C1 segment of cervical spinal cord (tissue), 14 donors: ENCODE measurements at regions not wholly inside any gene's neighbourhood (a gene's known extent, or its start where the extent isn't known, plus 50 kb on each side); places are given as distances from the start of the nearest gene placed in this dataset.
"Not testable (repeated sequence)": the region's sequence is repeated elsewhere in the genome, so short reads cannot be mapped to it uniquely, and the experiment has no call there.

Source experiments
- DNase-seq, 14 donors: peaks; one replicate each; lab custom pipeline; 2025; lab: John Stamatoyannopoulos, UW

- no peak for DNase-seq
These were observed 221.0 kb upstream of the MMADHC start for GRCh38 chr2:149808556-149808955.

DNA sequence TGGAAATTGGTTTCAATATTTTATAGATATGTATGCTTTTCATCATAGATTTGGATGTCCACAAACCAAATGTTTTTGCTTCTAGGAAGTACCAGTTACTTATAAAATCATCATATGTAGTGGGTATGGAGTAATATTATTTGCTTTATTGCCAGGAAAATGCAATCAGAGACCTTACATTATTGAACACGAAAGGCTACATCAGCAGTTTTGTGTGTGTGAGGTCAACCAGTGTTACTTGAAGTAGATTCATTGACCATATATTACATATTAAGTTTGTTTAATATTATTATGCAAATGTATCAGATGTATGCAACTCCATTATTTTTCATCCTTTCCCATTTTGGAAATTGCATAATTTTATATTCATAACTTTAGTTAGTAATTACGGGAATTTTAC is 219.1 kb upstream of the MMADHC start:
- DNase-seq: no peak

DNA sequence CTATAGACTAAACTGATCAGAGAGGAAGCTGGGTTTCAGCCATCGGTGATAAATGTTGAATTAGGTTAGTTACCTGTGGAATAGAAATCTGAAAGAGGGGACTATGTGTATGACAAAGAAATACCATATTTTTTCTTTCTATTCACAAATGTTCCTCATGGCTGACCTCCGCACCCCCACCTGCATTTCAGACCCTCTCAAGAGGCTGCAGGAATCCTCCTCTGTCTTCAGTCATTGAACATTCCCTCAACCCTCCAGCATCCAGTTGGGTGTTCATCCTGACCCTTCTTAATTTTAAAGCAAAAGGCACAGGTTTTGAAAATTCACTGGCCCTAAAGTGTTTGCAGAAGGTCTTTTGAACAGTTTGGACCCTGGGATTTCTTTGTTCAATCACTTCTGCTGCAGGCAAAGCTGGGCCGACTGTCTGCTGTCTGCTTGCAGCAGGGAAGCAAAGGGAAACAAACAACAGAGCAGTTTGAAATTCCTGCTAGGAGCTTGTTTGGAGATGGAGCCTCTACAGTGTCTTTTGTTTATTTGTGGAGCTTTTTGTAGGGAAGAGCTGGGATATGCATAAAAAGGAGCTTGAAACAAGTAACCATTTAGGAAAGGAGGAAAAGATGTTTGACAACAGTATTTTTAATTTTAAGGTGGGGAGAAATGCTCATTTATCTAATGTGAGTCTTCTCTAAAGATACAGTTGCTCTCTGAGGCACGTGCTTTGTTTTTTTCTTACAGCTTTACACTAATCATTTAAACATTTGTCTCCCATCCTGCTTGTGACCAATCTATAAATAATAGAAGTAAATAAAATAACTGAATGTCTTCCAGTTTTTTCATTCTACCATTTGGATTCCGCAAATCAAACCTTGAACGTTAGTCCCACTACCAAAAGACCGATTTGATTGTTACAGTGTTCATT is 213.3 kb upstream of the MMADHC start:
- DNase-seq: no peak

DNA sequence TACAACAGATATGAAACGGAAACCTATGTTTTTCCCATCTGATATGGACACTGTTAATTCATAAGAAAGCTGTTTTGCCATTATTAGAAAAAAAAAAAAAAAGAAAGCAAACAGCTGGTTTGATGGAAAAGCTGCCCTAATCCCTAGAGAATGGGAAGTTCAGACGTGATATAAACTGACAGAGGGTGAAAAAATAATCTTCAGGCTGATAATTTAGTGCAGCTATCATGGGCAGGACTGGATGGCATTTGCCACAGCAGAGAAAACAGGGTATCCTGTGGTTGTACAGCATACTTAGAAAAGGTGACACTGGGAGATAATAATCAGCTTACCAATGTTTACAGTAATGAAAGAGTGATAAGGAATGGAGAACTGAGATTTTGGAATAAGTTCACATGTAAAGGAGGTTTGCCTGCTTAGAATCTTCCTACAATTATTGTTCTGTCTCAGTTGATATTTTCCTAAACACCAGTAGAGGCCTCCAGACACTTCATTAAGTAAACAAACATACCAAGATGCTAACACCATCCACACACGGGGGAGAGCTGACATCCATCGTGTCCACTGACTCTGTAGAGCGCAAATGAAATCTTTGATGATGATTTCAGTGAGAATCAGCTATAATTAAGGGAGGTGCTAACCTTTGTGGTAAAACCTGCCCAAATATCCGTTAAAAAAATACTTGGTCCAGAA is 211.6 kb upstream of the MMADHC start:
- DNase-seq: peak in 2 of 14 donors; percentile 6

DNA sequence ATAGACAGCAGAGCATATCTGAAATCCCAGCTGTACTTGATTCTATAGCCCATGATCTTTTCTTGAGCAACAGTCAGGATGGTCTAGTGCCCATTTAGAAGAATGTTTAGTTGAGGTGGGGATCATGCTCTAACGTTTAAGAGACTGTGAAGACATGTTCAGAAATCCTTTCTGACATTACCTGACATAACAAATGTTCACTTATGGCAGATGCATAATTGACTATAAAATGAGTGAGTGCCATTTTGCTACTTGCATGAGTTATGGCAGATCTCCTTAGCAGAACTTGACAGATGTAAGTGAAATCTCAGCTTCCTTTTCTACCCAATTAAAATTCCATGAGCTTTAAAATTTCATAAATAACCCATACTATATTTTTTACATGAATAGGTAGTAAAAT is 209.5 kb upstream of the MMADHC start:
- DNase-seq: no peak

DNA sequence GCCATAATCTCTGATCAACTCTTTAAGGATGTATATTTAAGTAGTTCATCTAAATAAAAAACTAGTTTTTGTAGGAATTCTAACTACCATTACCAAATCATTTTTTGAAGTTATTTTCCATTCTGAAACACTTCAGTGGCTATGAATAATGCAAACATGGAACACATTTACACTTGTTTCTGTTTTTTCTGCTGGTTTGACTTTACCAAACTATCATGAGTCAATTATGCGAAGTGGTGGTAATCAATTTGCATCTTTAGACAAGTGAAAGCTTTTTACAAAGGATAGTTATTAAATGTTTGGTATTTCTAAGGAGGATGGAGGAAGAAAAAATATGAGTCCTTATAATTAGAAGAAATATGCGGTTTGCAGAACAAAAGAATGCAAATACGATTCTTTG is 202.0 kb upstream of the MMADHC start:
- no peak for DNase-seq

DNA sequence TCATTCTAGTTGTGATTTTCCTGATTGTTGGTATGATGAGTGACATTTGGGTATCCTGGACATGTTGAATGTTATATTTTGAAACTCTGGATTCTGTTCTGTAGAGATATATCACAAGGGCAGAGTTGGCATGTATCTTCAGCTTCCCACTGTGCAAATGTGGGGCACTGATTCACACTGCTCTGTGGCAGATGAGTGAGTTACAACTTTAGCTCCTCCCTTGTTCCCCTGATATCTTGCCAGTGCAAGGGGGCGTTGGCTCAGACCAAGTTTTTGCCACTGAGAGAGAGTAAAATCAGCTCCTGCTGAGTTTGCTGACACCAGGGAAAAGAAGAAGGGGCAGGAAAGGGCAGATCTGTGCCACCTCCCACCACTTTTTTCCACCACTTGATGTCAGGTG is 199.6 kb upstream of the MMADHC start:
- DNase-seq: no peak

DNA sequence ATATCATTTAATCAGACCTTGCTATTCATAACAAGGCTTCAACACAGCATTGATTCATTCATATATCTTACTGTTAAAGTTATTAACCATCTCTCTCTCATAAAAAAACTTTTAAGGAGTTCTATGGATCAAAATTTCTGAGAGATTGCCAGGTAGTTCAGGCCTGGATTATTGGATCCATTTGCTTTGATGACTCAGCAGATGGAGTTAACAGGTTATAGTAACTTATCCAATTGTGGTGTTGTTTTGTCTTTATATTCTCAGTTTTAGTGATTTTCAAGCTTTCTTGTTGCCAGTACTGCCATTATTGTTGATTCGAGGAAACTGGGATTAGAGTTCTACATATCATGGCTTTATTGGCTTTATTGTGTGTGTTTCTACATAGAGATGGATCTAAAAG is 195.7 kb upstream of the MMADHC start:
- no peak for DNase-seq

- no peak for DNase-seq
These were observed 195.0 kb upstream of the MMADHC start for GRCh38 chr2:149782572-149782971.

DNA sequence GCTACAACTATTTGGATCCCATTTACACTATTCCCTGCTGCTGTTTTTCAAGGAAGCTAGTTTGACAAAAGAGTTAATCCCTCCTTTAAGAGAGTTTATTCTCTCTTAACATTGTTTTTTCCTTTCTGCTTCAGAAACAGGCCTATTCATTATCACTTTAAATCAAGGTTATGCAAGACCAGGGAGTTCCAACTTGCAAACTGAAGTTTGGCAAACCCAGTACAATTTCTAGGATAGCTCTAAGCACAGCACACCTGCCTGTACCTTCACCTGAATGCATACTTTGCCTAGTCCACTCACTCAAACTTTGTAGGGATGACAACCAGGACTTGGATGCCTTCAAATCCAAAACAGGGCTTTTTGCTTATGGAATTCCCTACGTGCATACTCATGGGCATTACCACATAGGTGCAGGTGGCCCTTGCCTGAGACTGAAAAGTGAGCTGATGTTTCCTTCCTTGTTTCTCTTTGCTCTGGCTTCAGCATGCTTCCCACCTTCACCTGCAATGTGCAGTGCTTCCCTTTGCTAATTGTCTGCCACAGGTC is 193.8 kb upstream of the MMADHC start:
- no peak for DNase-seq

GRCh38 chr2:149773006-149773405 is 185.4 kb upstream of the MMADHC start:
- no peak for DNase-seq

- DNase-seq: no peak
These were observed 180.8 kb upstream of the MMADHC start for GRCh38 chr2:149768320-149768799.

GRCh38 chr2:149767516-149767974 is 180.0 kb upstream of the MMADHC start:
- no peak for DNase-seq

DNA sequence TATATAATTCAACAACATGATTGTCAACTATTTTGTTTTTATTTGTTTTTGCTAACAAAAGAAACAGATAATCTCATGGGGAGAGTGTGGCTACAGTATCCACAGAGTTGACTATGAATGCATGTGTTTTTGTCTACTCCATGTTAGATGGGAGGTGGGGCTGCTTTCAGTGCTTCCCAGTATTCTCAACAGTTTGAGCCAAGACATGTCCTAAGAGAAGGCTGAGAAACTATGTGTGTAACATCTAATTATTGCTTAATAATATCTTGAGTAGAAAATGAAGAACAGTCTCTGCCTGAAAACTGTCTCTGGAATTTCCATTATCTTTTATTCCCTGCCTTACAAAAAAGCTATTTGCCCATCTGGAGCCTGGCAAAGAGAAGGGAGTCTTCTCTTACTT is 178.8 kb upstream of the MMADHC start:
- DNase-seq: no peak

DNA sequence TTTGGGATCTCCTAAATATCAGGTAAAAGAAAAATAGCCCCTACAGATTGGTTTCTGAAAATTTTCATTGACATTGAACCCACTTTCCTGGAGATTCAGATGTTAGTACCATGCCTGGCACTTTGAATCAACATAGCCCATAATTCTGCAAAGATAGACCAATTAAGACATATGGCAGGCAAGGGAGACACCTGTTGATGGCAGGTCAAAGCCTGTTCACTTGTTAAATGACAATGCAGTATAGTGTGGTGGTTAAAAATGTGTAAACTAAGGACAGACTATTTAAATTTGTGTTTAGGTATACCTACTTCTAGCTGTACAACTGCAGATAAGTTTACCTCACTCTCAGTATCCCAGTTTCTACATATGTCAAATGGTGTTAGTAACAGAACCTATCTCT is 178.1 kb upstream of the MMADHC start:
- DNase-seq: no peak

DNA sequence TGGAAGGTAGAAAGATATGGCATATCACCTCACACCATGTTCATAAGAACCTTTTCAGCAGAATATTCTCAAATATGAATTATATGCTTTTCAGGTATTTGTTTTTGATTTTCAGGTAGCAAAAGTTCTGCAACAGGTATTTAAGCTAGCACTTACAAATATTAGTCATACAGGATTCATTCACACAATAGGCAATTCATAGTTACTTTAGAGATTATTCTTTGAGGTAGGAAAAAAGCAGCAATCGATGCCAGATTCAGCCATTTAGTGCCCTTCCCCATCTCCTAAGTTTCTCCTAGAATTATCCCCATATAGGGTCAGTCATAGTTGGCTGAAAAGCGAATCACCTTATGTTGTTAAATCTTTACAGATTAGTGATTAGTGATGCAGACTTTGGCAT is 177.4 kb upstream of the MMADHC start:
- no peak for DNase-seq

- DNase-seq: no peak
These were observed 175.8 kb upstream of the MMADHC start for GRCh38 chr2:149763358-149763757.

GRCh38 chr2:149761611-149762010 is 174.0 kb upstream of the MMADHC start:
- DNase-seq: no peak

DNA sequence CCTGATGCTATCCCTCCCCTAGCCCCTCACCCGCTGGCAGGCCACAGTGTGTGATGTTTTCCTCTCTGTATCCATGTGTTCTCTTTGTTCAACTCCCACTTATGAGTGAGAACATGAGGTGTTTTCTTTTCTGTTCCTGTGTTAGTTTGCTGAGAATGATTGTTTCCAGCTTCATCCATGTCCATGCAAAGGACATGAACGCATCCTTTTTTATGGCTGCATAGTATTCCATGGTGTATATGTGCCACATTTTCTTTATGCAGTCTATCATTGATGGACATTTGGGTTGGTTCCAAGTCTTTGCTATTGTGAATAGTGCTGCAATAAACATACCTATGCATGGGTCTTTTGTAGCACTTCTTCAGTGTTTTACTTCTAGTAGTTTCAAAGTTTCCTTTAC is 171.8 kb upstream of the MMADHC start:
- DNase-seq: not testable (repeated sequence)

- DNase-seq: not testable (repeated sequence)
These were observed 167.1 kb upstream of the MMADHC start for GRCh38 chr2:149754722-149755121.

- DNase-seq: no peak
These were observed 159.9 kb upstream of the MMADHC start for GRCh38 chr2:149747456-149747855.
